Liver (tissue), 8 donors: ENCODE measurements at regions not wholly inside any gene's neighbourhood (a gene's known extent, or its start where the extent isn't known, plus 50 kb on each side); places are given as distances from the start of the nearest gene placed in this dataset.

Experiments
- DNase-seq: peaks from one replicate; pipeline ENCODE4 v3.0.0-alpha.2; 2017; ENCODE audit warnings: low spot score
- H3K27ac ChIP-seq, 2 donors: one replicate each; pipeline ENCODE4 v1.7.0; 2013; ENCODE audit warnings: inconsistent platforms in 2 of 2, low read length in 2 of 2, control low read depth in 1 of 2, low read depth in 1 of 2, mild to moderate bottlenecking in 1 of 2
- H3K27me3 ChIP-seq, 4 donors: one replicate each; pipeline versions ENCODE4 v1.6.1 to v1.7.0; 2013; ENCODE audit warnings: low read length in 3 of 4, inconsistent platforms in 1 of 4, mild to moderate bottlenecking in 1 of 4, moderate library complexity in 1 of 4; ENCODE audit not compliant: control insufficient read depth in 4 of 4, insufficient read depth in 4 of 4
- H3K36me3 ChIP-seq, 4 donors: one replicate each; pipeline versions ENCODE4 v1.6.1 to v1.7.0; 2013; ENCODE audit warnings: low read length in 3 of 4, mild to moderate bottlenecking in 3 of 4, low read depth in 1 of 4, moderate library complexity in 1 of 4; ENCODE audit not compliant: control insufficient read depth in 4 of 4, insufficient read depth in 3 of 4
- H3K4me1 ChIP-seq, 4 donors: one replicate each; pipeline versions ENCODE4 v1.6.1 to v1.7.0; 2013; ENCODE audit warnings: low read length in 3 of 4, mild to moderate bottlenecking in 3 of 4, moderate library complexity in 1 of 4; ENCODE audit not compliant: control insufficient read depth in 4 of 4, insufficient read depth in 4 of 4
- H3K4me3 ChIP-seq, 3 donors: one replicate each; pipeline versions ENCODE4 v1.6.1 to v1.7.0; 2013; ENCODE audit warnings: low read length in 3 of 3, control low read depth in 1 of 3, low read depth in 1 of 3, mild to moderate bottlenecking in 1 of 3
- H3K9ac ChIP-seq, 2 donors: one replicate each; pipeline ENCODE4 v1.7.0; 2013; ENCODE audit warnings: low read length in 2 of 2, mild to moderate bottlenecking in 2 of 2, moderate library complexity in 2 of 2, control low read depth in 1 of 2, low read depth in 1 of 2
- H3K9me3 ChIP-seq, 4 donors: one replicate each; pipeline versions ENCODE4 v1.6.1 to v1.7.0; 2013; ENCODE audit warnings: low read length in 3 of 4; ENCODE audit not compliant: control insufficient read depth in 4 of 4
- ATF3 ChIP-seq: IDR thresholded peaks from 2 replicates; pipeline ENCODE4 v1.6.1; 2016; ENCODE audit warnings: antibody characterized with exemption
- CTCF ChIP-seq: fragments of 150-350 bp; IDR thresholded peaks from 2 replicates; pipeline ENCODE4 v1.5.1; 2017; ENCODE audit warnings: improper control_type of control experiment, low read depth, low read length; ENCODE audit not compliant: missing input control
- EGR1 ChIP-seq, 2 donors: IDR thresholded peaks; 2 replicates each; pipeline ENCODE4 v1.6.1; 2016 to 2018; ENCODE audit warnings: antibody characterized with exemption in 2 of 2, low read depth in 2 of 2
- FOXA1 ChIP-seq: IDR thresholded peaks from 2 replicates; pipeline ENCODE4 v1.6.1; 2016; ENCODE audit warnings: antibody characterized with exemption
- FOXA2 ChIP-seq: IDR thresholded peaks from 2 replicates; pipeline ENCODE4 v1.6.1; 2016; ENCODE audit warnings: antibody characterized with exemption
- GABPA ChIP-seq, 2 donors: IDR thresholded peaks in 1 of 2; conservative IDR thresholded peaks in 1 of 2; 2 replicates each; pipeline ENCODE4 v1.6.1; 2016; ENCODE audit warnings: antibody characterized with exemption in 2 of 2, mild to moderate bottlenecking in 1 of 2, moderate library complexity in 1 of 2
- HNF4A ChIP-seq, 2 donors: conservative IDR thresholded peaks; 2 replicates each; pipeline ENCODE4 v1.6.1; 2016; ENCODE audit warnings: antibody characterized with exemption in 2 of 2, mild to moderate bottlenecking in 2 of 2
- JUND ChIP-seq, 2 donors: IDR thresholded peaks; 2 replicates each; pipeline ENCODE4 v1.6.1; 2016; ENCODE audit warnings: antibody characterized with exemption in 2 of 2
- MAX ChIP-seq: IDR thresholded peaks from 2 replicates; pipeline ENCODE4 v1.6.1; 2016; ENCODE audit warnings: antibody characterized with exemption
- NR2F2 ChIP-seq: IDR thresholded peaks from 2 replicates; pipeline ENCODE4 v1.6.1; 2016; ENCODE audit warnings: antibody characterized with exemption
- RAD21 ChIP-seq, 2 donors: IDR thresholded peaks; 2 replicates each; pipeline ENCODE4 v1.6.1; 2016; ENCODE audit warnings: antibody characterized with exemption in 2 of 2, mild to moderate bottlenecking in 2 of 2
- SP1 ChIP-seq: IDR thresholded peaks from 2 replicates; pipeline ENCODE4 v1.6.1; 2018; ENCODE audit warnings: antibody characterized with exemption, mild to moderate bottlenecking
- TAF1 ChIP-seq: conservative IDR thresholded peaks from 2 replicates; pipeline ENCODE4 v1.6.1; 2016; ENCODE audit warnings: antibody characterized with exemption, mild to moderate bottlenecking
- YY1 ChIP-seq: IDR thresholded peaks from 2 replicates; pipeline ENCODE4 v1.6.1; 2016; ENCODE audit warnings: antibody characterized with exemption, mild to moderate bottlenecking
- ZBTB33 ChIP-seq: IDR thresholded peaks from 2 replicates; pipeline ENCODE4 v1.6.1; 2016; ENCODE audit warnings: antibody characterized with exemption
- WGBS: extraction: QIAGEN DNeasy Blood & Tissue Kit; methylation state at CpG from one replicate; pipeline ENCODE4 v1.1.7; 2013; 5-methylcytosine and 5-hydroxymethylcytosine counted together
- donor health status: healthy.
- donor health status: healthy.
- donor health status: healthy.
- donor health status: healthy.
- donor health status: healthy.

- DNase-seq: no peak
- no peaks in the 10 kb centered on the region for H3K36me3 ChIP-seq
- no peak overlapping the region for H3K4me3 ChIP-seq
- no peaks in the 10 kb centered on the region for H3K4me1 ChIP-seq
- no peaks in the 10 kb centered on the region for H3K9me3 ChIP-seq
- 52% methylated on average over 14 of the region's 14 CpGs for WGBS
- no peaks in the 10 kb centered on the region for H3K27me3 ChIP-seq
- no peak for TF ChIP-seq JUND (IDR thresholded peaks at IDR 0.05)
- TF ChIP-seq NR2F2: no peak
- no peak for TF ChIP-seq ZBTB33
- TF ChIP-seq MAX: no peak
- TF ChIP-seq FOXA1: no peak
- no peak for TF ChIP-seq TAF1
- TF ChIP-seq CTCF: no peak
- no peak for TF ChIP-seq EGR1 (IDR thresholded peaks at IDR 0.05; ENCODE audit: low read depth in 2 of 2)
- no peak for TF ChIP-seq ATF3
- no peak for TF ChIP-seq HNF4A (conservative IDR thresholded peaks at IDR 0.05)
- no peak for TF ChIP-seq FOXA2
- no peak for TF ChIP-seq SP1
- TF ChIP-seq GABPA (IDR thresholded peaks at IDR 0.05 in 1 of 2, conservative IDR thresholded peaks at IDR 0.05 in 1 of 2): no peak
- no peak overlapping the region for H3K27ac ChIP-seq
- H3K9ac ChIP-seq: no peak overlapping the region
Measured at GRCh38 chr4:8745826-8746225, 125.8 kb downstream of the HMX1 start.

GRCh38 chr4:8745005-8745790 is 126.4 kb downstream of the HMX1 start:
- H3K36me3 ChIP-seq: no peaks in the 10 kb centered on the region
- no peaks in the 10 kb centered on the region for H3K4me1 ChIP-seq
- no peak overlapping the region for H3K9ac ChIP-seq
- H3K27me3 ChIP-seq: no peaks in the 10 kb centered on the region
- DNase-seq: no peak
- no peak overlapping the region for H3K27ac ChIP-seq
- H3K4me3 ChIP-seq: no peak overlapping the region
- TF ChIP-seq HNF4A (conservative IDR thresholded peaks at IDR 0.05) (no peak), MAX (no peak), GABPA (IDR thresholded peaks at IDR 0.05 in 1 of 2, conservative IDR thresholded peaks at IDR 0.05 in 1 of 2) (no peak), YY1 (no peak), ATF3 (no peak), RAD21 (IDR thresholded peaks at IDR 0.05) (no peak), TAF1 (no peak), CTCF (no peak)
- H3K9me3 ChIP-seq: no peaks in the 10 kb centered on the region
- WGBS: 75% methylated on average over 28 of the region's 28 CpGs
